Kidney epithelial cell (primary cell): ENCODE measurements at regions not wholly inside any gene's neighbourhood (a gene's known extent, or its start where the extent isn't known, plus 50 kb on each side); places are given as distances from the start of the nearest gene placed in this dataset.

Experiments used
- DNase-seq: peaks from one replicate; pipeline ENCODE4 v3.0.0-alpha.2; 2010; ENCODE audit warnings: low read depth
- H3K27me3 ChIP-seq: 2 replicates; pipeline ENCODE4 v1.6.0; 2011; ENCODE audit warnings: low read length; ENCODE audit not compliant: control insufficient read depth, insufficient read depth
- H3K36me3 ChIP-seq: 2 replicates; pipeline ENCODE4 v1.5.1; 2011; ENCODE audit warnings: low read length; ENCODE audit not compliant: control insufficient read depth, insufficient read depth
- H3K4me3 ChIP-seq: 2 replicates; pipeline ENCODE4 v1.5.1; 2011; ENCODE audit warnings: low read depth, mild to moderate bottlenecking, control low read depth, low read length
- TF ChIP-seq, protein P1 (sequence below): IDR thresholded peaks from 2 replicates; pipeline ENCODE4 v1.5.1; 2011; ENCODE audit warnings: mild to moderate bottlenecking, moderate library complexity, low read length, control low read depth, inconsistent platforms; ENCODE audit not compliant: insufficient read depth, poor library complexity, severe bottlenecking

DNA sequence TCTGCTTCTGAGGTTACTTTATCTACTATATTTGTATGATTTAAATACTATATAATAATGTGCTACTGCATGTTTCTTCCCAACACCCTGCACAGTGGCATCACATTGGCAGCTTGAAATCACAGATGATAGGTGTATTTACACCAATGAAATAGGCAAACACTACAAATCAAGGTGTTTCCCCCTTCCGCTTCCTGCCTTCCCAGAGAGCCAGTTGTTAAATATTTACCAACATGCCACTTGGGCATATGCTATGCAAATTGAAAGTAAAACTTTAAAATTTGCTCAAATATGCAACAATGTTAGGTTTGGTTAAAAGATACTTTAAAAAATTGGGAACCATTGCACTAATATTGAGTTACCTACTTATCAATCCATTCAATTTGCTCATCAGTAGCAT lies 58.2 kb upstream of the SMARCA2 start:
- DNase-seq = no peak
- TF ChIP-seq, protein P1, sequence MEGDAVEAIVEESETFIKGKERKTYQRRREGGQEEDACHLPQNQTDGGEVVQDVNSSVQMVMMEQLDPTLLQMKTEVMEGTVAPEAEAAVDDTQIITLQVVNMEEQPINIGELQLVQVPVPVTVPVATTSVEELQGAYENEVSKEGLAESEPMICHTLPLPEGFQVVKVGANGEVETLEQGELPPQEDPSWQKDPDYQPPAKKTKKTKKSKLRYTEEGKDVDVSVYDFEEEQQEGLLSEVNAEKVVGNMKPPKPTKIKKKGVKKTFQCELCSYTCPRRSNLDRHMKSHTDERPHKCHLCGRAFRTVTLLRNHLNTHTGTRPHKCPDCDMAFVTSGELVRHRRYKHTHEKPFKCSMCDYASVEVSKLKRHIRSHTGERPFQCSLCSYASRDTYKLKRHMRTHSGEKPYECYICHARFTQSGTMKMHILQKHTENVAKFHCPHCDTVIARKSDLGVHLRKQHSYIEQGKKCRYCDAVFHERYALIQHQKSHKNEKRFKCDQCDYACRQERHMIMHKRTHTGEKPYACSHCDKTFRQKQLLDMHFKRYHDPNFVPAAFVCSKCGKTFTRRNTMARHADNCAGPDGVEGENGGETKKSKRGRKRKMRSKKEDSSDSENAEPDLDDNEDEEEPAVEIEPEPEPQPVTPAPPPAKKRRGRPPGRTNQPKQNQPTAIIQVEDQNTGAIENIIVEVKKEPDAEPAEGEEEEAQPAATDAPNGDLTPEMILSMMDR = no peak
- Histone ChIP-seq H3K4me3 (no peak overlapping the region), H3K36me3 (no peaks in the 10 kb centered on the region), H3K27me3 (no peaks in the 10 kb centered on the region)

DNA sequence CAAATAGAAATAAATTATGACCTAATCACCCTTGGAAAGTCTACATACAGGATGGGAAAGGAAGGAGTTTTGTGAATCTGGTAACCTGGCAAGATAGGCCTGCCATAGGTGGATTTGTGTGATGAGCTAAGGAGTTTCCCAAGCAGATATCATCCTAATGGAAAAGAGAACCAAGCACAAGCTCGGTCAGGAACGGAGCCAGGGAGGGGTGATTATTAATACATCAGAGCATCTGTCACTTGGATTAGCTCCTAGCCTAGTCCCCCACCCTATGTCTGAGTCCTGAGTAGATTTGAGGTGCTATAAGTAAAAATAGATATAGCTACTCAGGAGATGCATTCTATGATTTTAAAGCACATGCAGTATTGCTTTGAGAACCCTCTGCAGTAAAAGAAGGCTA lies 57.3 kb upstream of the SMARCA2 start:
- H3K4me3 ChIP-seq = no peak overlapping the region
- H3K36me3 ChIP-seq = no peaks in the 10 kb centered on the region
- H3K27me3 ChIP-seq = no peaks in the 10 kb centered on the region
- TF ChIP-seq, protein P1 = no peak
- no peak for DNase-seq

DNA sequence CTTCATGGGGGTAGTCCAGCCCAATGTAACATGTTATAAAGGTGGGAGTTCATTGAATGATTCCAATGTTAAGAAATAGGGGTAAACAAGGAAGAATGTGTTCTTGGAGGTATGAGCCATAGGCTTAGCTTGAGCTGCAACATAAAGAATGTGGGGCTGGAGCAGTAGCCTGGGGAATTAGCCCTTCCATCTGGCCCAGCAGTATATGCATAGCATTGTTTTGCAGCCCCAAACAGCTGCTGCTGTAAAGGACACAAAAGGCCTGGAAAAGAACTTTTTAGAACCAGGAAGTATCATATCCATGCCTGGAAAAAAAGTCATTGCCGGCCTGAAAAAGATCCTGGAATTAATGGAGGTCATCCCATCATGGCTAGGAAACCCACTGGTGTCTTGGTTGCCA lies 55.8 kb upstream of the SMARCA2 start:
- no peak for DNase-seq

DNA sequence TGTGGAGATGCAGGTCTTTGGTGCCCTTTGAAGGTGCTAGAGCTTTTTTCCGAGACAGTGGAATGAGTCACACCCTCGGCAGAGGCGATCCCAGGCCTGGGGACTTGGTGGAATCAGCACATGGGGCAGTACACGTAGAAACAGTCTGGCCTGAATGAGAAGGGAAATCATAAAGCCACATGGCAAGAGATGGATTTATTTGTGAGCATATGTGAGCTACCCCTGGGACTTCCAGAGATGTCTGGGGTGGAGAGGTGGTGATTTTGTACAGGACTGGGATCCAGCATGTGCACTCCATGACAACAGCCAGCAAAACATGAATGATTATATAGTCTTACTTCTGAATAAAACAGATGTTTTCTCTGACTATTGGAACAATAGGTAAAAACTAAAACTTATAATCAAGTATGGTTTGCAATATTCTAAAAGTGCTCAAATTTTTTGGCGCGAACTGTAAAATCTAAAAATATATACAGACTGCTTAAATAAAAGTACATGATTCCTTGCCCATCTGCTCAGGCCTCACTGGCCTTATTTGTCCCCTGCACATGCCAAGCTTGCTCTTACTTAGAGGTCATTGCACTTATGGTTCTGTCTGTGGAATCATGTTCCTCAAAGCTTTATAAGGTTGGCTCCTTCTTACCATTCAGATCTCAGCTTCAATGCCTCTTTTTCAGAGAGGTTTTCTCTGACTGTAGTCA lies 54.7 kb upstream of the SMARCA2 start:
- DNase-seq = no peak
- TF ChIP-seq, protein P1 = no peak
- no peak overlapping the region for H3K4me3 ChIP-seq
- no peaks in the 10 kb centered on the region for H3K27me3 ChIP-seq
- H3K36me3 ChIP-seq = no peaks in the 10 kb centered on the region

More for the DNA sequence above, 55.8 kb upstream of the SMARCA2 start:
- no peak overlapping the region for H3K4me3 ChIP-seq
- no peaks in the 10 kb centered on the region for H3K36me3 ChIP-seq
- H3K27me3 ChIP-seq = no peaks in the 10 kb centered on the region
- TF ChIP-seq, protein P1 = no peak

DNA sequence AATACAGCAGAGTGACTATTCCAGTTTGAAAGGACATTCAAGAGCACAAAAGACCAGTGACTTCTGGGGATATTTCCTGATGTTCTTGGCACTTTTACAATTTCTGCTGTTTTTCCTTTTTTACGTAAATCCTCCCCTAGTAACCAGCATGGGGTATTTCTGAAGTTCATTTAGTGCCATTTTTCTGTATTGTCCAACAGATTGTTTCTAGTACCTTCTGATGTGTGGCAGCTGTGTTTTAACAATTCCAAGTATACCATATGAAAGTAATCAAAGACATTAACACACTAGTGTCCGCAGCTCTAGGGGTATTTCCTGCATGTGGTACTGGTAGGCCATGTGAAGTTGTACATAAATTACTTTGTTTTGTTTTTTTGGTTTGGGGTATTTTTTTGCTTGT lies 53.0 kb upstream of the SMARCA2 start:
- no peak overlapping the region for H3K4me3 ChIP-seq
- no peak for DNase-seq
- no peaks in the 10 kb centered on the region for H3K36me3 ChIP-seq
- TF ChIP-seq, protein P1 = no peak
- no peaks in the 10 kb centered on the region for H3K27me3 ChIP-seq

DNA sequence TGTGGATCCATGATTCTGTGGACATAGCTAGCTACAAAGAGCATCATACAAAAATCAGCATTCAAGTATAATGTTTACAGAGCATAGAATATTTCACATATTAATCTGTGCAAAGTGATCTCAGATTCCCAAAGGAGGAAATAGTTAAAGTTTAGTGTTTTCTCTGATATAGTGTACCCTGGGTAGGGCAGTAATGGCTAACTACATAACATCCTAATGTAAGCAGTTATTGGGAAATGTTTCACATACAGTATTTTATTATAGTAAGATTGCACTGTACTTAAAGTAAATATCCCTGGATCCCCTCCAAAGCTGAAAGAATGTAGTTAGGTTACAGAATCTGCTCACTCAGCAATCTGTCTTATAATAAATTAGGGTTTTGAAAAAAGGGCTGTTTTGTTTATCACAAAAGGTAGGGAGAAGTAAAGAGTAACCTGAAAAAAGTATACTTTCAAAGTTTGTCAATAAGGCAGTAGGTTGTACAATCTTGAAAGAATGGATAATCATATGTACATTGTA lies 52.5 kb upstream of the SMARCA2 start:
- Histone ChIP-seq H3K4me3 (no peak overlapping the region), H3K27me3 (no peaks in the 10 kb centered on the region), H3K36me3 (no peaks in the 10 kb centered on the region)
- TF ChIP-seq, protein P1 = no peak
- DNase-seq = no peak
